ENCODE measurements at regions not wholly inside any gene's neighbourhood (a gene's known extent, or its start where the extent isn't known, plus 50 kb on each side); places are given as distances from the start of the nearest gene placed in this dataset.
"Not testable (repeated sequence)": the region's sequence is repeated elsewhere in the genome, so short reads cannot be mapped to it uniquely, and the experiment has no call there.

DNA sequence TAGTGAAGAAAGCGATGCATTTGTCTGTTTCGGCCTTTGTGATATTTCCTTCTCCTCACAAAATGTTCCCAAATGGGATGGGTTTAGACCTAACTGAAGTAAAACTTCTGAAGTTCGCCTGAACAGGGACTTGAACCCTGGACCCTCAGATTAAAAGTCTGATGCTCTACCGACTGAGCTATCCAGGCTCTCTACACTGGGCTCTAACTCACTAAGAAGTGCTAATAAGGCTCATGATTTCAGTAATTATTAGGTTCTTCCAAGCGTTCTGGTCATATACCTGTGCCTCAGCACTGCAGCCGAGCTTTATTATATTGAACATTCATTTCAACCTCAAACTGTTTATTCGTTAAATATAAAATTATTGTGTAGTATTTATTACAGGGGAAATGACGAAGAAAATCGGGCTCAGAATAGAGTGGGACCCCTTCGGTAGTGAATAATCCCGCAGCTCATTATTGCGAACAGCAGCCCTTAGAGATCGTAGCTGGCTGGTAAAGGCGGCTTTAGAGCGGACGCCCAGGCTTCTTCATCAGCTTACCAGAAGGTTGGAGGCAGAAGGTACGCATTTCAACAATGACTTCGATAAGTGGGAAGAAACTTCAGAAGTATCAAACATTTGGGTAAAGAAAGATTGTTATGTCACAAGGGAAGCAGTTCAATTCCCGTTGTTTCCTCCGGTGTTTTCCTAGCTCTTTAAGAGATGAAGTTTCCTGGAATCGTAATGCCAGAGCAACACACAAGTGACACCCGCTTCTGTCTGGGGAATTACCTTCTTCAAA lies 119.0 kb upstream of the ZNF184 start:
- ATAC-seq: no peak
- peak; percentile 32 for DNase-seq

DNA sequence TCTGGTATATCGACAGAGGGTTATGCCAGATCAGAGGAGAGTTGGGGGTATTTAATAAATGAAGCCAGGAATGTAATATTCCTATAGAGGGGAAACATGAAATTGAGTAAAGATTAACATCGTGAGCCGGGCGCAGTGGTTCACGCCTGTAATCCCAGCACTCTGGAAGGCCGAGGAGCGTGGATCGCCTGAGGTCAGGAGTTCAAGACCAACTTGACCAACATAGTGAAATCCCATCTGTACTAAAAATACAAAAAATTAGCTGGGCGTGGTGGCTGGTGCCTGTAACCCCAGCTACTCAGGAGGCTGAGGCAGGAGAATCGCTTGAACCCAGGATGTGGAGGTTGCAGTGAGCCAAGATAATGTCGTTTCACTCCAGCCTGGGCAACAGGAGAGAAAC lies 112.4 kb upstream of the ZNF184 start:
- not testable (repeated sequence) for DNase-seq, ATAC-seq

DNA sequence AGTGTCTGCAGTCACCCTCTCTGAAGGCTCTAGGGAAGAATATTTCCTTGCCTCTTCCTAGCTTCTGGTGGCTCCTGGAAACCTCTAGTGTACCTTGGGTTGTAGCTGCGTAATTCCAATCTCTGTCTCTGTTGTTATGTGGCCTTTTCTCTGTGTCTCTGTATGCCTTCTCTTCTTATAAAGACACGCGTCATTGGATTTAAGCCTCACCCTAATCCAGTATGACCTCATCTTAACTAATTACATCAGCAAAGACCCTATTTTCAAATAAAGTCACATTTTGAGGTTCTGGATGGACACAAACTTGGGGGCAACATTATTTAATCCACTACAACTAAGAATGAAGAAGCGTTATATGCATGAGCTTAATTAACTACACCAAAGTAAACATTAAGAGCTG lies 111.4 kb upstream of the ZNF184 start:
- DNase-seq: no peak
- no peak for ATAC-seq

DNA sequence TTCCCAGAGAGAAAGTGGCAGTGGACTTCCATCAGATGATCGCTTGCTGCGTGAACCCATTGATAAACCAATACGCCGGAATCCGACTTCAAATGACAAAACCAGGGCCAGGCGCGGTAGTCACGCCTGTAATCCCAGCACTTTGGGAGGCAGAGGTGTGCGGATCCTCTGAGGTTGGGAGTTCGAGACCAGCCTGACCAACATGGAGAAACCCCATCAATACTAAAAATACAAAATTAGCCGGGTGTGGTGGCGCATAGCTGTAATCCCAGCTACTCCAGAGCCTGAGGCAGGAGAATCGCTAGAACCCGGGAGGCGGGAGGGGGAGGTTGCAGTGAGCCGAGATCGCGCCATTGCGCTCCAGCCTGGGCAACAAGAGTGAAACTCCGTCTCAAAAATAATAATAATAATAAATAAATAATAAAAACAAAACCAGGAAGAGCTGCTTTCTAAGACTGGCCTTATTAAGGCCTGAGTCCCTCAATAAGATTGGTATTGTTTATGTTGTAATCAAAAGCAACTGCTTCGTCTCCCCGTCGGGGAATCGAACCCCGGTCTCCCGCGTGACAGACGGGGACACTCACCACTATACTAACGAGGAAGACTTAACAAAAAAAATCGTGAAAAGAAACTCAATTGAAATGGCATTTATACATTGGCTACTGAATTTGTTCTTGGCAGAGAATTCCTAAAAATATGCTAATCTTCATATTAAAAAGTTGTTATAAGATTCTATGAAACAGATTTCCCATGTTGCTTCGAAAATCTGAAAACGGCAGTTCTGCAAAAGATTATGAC lies 110.2 kb upstream of the ZNF184 start:
- DNase-seq (peak; percentile 75), ATAC-seq (peak; percentile 88)

DNA sequence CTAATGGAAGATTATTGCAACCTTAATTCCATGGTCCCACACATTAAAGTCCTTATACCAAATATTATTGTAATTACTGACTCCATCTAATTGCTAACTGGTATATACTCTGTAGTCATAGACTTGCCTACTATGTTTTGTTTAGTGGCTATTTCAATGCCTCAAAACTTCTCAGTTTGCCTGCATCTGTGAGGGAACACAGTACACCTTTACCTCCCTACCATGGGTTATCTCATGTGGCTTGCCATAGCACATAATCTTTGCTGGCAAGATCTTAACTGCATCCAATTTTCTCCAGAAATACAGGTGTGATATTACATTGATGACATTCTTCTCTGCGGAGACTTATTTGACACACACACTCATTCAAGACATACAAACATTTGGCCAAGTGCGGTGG lies 107.1 kb upstream of the ZNF184 start:
- ATAC-seq: no peak

DNA sequence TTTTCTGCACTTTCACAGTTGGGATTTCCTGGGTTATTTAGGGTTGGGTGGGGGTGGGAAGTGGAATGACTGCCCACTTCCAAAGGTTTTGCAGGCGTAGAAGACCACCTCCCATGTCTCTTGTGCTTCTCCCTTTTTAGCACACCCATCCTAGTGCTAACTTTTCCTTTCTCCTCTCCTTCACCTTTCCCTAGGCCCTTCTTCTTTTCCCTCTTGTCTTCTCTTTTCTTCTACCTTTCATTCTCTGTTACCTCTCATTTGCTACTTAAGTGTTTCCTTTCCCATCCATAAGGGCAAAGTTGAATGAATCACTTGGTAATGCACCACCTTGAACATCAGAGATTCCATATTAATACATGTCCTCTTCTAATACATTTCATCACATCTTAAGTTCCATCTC lies 105.0 kb upstream of the ZNF184 start:
- DNase-seq (no peak), ATAC-seq (no peak)

More for the DNA sequence above, 107.1 kb upstream of the ZNF184 start:
- no peak for DNase-seq

DNA sequence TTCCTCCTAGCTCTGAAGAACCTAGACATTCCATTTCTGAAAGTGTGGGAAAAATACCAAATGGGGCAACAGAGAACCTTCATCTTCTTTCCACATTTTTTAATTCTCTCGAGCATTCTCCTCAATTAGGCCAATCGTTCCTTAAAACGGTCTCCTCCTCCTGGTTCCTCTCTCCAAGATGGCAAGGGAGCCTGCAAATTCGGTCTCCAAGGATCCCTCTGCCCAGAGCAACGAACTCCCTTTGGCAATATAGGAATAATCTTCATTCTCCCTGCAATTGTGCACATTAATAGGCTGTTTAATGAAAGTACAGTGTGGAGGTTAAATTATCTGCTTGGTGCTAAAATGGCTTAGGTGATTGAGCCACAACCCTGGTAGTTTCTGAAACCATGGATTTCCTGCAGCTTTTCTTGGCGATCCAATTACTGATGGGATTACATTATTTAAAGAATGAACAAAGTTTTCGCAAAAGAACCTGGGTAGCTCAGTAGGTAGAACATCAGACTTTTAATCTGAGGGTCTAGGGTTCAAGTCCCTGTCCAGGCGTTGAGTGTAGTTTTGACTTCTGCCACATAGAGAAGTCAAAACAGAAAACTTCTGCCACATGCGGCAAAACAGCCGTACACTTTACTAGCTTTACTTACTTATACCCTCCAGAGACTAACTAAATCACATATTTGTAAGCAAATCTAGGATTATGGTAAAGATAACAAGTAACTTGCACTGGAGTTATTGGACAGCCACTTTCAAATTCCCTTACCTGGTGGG lies 102.9 kb upstream of the ZNF184 start:
- no peak for DNase-seq

DNA sequence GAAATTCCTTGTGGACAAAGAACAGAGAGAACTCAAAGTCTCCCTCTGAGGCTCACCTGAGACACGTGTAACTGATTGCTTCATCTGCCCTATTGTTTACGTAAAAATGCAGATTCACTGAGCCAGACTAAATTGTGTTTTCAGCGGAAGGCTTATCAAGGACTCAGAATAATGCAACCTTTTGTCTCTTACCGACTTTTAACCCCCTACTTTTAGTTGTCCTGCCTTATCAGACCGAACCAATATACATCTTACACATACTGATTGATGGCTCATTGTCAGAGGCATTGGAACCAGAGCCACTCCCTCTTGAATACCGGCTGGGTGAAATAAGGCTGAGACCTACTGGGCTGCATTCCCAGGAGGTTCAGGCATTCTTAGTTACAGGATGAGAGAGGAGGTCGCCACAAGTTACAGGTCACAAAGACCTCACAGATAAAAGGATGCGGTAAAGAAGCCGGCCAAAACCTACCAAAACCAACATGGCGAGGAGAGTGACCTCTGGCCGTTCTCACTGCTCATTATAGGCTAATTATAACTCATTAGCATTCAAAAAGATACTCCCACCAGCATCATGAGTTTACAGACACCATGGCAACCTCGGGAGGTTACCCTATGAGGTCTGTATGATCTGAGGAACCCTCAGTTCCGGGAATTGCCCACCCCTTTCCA lies 95.5 kb upstream of the ZNF184 start:
- no peak for DNase-seq
- no peak for ATAC-seq

More for the DNA sequence above, 102.9 kb upstream of the ZNF184 start:
- peak; percentile 36 for ATAC-seq

DNA sequence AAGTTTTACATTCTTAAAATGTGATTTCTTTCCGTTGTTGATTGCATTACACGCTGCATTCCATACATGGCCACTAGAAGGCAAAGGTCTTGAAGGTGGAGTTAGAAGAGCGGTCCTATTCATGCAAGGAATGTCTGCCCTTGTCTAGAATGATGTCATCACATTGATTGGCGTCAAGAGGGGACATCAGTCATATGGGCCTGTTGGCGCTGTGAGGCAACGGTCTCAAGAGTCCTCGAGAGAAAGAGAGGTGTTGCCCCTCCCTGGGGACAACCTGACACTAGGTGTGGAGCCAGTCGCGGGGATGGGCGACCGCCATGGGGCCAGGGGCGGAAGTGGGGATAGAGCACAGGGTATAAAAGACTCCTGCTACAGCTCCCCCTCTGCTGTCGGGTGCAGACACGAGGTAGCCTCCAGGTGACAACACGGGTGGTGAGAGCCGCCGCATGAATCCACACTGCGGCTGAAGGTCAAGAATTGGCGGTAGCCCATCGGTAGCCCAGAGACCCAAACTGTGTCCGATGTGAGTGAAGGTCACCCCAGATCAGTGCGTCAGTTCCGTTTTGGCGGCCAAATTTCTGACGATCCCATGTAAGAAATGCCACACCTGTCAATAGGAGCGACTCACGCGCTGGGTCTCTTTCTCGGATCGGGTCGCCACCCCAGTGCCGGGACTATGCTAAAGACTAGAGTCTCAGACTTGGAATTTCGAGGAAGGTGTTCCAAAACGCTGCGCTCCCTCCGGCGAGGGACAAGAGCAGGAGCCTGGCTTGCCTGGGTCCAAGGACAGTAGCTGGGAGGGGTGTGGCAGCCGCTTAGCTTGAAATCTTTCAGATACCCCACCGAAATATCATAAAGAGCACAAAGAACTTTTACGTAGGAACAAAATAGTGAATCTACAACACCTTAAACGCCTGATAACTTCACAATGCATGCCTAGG lies 93.2 kb upstream of the ZNF184 start:
- ATAC-seq: no peak

DNA sequence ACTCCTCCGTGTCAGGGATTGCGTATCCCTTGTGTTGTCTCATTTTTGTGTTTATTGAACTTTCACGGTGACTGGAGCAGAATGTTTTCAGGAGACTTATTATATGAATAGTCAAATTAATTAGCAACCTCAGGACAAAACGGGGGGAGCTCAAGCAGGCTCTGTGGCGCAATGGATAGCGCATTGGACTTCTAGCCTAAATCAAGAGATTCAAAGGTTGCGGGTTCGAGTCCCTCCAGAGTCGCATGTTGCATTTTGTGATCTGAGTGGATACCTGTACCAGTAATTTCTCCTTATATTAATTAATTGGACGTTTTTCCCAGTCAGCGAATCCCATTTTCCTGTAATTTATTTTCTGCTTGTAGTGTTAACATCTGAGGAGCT lies 89.1 kb upstream of the ZNF184 start:
- no peak for DNase-seq
- no peak for ATAC-seq

More for the DNA sequence above, 93.2 kb upstream of the ZNF184 start:
- no peak for DNase-seq

DNA sequence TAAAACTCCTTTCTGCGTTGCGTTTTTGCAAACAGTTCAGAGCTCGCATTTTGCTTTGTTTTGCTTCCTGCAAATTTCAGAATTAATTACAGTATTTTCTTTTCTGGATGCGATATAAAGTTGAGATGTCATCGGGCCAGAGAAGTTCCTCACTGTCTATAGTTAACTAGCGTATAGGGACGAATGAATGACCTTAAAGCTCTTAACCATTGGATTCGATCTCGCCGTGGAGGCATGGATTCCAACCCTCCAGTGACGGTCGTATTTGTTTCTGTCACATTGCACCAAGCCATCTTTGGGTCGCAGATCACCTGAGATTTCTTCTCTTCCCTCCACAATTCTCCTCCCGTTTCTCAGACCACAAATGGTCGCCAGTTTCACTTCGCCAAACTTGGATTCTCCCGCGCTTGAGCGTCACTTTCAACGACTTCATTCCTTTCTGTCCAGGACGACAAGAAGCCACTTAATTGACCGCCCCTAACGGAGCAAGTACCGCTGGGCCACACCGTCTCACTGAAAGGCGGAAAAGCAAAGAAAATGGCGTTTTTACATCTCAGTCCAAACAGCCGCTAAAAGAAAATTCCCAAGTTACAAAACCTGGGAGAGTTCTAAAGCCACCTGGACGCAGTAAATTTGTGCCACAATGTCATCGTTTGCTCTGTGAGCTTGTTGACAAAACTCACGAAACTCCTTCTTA lies 85.3 kb upstream of the ZNF184 start:
- no peak for DNase-seq
- no peak for ATAC-seq

DNA sequence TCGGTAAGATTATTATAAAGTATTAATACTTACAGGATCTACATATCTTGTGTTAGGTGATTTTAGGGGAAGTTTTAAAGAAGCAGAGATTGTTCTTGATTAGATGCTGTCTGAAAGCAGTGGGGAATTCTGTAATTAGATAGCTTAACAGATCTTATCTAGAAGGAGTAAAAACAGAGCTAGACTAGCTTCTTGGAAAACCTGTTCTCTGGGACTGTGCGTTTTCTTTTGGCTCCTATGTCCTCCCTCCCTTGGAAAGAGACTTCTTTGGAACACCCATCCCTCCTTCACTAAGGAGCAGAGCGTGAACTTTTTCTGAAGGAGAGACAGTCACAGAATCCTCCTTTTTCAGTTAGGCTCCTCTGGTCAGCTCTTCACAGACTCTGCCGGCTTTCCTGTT lies 83.5 kb upstream of the ZNF184 start:
- ATAC-seq (no peak), DNase-seq (no peak)

DNA sequence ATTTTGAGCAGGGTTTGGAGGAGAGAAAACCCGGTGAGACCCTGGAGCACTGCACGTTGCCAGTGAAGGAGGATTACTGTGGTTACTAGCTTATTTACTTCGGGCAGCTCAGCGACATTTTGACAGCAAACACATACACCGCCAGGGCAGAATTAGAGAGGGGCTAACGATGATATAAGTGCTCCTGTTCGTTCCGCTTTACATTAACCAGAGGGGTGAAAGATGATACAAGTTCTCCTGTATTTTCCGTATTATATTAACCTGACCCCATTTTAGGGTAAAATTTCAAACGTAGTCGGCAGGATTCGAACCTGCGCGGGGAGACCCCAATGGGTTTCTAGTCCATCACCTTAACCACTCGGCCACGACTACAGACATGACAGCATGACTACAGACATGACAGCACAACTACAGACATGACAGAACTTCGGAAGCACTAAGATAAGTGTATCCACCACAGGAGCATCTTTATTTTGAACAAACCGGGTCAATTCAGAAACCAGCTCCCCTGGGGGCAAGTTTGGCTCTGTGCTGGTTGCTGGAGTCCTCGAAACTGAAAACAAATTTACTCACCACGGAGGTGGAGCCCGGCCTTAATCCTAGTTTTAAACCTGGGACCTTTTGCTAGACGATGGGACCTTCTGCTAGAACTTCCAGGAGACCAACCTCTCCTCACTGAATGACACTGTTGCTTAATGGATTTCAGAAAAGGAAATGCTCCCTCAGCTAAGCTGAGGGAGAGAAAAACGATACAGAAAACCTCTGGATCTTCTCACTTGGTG lies 80.4 kb upstream of the ZNF184 start:
- peak; percentile 65 for DNase-seq
- peak; percentile 91 for ATAC-seq

DNA sequence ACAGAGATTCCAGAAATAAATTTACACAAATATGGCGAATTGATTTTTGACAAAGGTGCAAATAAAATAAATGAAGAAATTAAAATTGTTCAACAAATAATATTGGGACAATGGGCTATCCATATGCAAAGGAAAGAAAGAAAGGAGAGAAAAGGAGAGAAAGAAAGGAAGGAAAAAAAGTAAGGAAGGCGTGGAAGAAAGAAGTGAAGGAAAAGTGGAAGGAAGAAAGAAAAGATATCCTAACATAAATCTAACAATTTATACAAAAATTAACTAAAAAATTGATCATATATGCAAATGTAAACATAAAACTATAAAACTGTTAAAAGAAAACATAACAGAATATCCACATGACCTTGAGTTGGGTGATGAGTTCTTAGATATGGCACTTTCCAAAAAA lies 78.7 kb upstream of the ZNF184 start:
- ATAC-seq (no peak), DNase-seq (no peak)

DNA sequence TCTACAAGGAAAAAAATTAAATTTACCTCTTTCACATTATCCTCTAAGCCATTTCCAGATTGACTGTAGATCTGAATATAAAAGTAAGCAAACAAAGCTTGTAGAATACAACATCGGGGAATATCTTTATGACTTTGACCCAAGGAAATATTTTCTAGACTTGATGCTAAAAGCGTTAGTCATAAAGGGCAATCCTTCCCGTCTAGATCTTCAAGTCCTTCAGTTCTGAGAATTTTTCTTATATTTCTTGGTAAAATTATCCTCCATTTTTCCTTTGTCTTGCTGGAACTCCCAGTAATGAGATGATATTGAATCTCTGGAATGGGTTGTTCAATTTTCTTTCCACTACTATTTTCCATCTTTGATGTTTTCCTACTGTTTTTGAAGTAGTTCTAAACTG lies 77.8 kb upstream of the ZNF184 start:
- no peak for ATAC-seq

DNA sequence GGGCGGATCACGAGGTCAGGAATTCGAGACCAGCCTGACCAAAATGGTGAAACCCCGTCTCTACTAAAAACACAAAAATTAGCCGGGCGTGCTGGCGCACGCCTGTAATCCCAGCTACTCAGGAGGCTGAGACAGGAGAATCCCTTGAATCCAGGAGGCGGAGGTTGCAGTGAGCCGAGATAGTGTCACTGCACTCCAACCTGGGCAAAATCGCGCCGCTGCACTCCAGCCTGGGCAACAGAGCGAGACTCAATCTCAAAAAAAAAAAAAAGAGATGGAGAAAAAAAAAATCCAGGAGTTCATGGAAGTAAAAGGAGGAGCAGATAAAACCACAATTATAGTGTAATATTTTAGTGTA lies 76.3 kb upstream of the ZNF184 start:
- not testable (repeated sequence) for DNase-seq, ATAC-seq

More for the DNA sequence above, 77.8 kb upstream of the ZNF184 start:
- no peak for DNase-seq

DNA sequence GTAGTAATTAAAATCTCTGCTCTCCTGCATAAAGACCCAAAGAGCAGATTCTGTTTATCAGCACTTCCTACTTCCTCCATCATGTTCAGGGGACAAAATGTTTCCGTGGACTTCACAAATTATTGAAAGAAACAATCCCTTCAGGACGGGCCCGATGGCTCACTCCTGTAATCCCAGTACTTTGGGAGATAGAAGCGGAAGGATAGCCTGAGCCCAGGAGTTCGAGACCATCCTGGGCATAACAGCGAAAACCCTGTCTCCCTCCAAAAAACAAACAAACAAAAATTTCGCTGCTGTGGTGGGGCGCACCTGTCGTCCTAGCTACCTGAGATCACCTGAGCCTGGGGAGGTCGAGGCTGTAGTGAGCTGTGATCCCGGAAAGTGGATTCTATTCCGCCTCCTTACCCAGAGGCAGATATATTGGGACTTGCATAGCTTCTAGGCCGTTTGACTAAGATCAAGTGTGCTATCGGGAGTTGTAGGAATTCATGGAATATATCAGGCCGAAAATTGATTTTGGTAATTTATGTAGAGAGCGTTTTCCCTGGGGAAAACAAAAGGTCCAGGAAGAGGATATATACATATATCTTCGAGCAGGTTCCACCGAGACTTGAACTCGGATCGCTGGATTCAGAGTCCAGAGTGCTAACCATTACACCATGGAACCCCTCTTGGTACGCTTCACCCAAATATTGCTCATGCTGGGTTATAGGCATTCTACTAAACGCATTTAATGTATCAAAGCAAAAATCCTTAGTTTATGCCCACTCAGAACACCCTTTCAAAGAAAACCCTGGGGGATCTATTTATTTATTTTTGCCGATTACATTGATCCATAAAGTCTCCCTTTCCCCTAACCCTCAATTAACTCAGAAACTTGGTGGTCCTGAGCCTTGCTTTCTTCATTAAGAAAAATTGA lies 74.5 kb upstream of the ZNF184 start:
- DNase-seq: peak; percentile 66
- ATAC-seq: peak; percentile 60

DNA sequence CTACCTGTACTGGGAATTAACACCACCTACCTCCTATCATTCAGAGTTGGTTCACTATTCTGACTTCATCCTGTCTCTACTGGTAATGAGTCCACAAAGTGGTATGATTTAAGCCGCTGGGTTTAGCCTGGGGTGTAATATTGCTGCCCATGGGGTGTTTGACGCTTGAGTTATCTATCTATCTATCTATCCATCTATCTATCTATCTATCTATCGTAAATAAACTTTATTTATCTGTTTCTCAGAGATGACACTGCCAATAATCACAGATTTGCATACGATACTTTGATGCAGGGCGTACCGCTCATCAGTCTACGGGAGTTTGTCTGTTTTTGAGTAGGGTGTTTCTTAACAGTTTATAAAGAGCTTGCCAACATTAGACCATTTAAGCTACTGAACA lies 73.6 kb upstream of the ZNF184 start:
- ATAC-seq (no peak), DNase-seq (no peak)
